Hepatocyte (in vitro differentiated cells): ENCODE measurements at regions not wholly inside any gene's neighbourhood (a gene's known extent, or its start where the extent isn't known, plus 50 kb on each side); places are given as distances from the start of the nearest gene placed in this dataset.

Source experiments
- CTCF ChIP-seq: fragments of 200-600 bp; sonication (generic); IDR thresholded peaks from 2 replicates; pipeline ENCODE4 v1.5.1; 2016; ENCODE audit warnings: antibody characterized with exemption, mild to moderate bottlenecking; ENCODE audit not compliant: poor library complexity
- EZH2phosphoT487 ChIP-seq: fragments of 200-600 bp; sonication (generic); IDR thresholded peaks from one replicate; pipeline ENCODE4 v1.6.1; 2018; ENCODE audit warnings: antibody characterized with exemption, mild to moderate bottlenecking, low read depth, moderate library complexity; ENCODE audit not compliant: unreplicated experiment, severe bottlenecking

GRCh38 chr3:28800203-28800602 lies 451.6 kb upstream of the AZI2 start:
- no peak for TF ChIP-seq CTCF
- TF ChIP-seq EZH2phosphoT487, result no peak
